GM18499 (cell line): ENCODE measurements at regions not wholly inside any gene's neighbourhood (a gene's known extent, or its start where the extent isn't known, plus 50 kb on each side); places are given as distances from the start of the nearest gene placed in this dataset.
"Not testable (repeated sequence)": the region's sequence is repeated elsewhere in the genome, so short reads cannot be mapped to it uniquely, and the experiment has no call there.

ENCODE experiments used
- ATAC-seq: cut with Tn5 transposase; IDR thresholded peaks from one replicate; pipeline ENCODE4 v1.9.1; 2021; ENCODE audit warnings: moderate number of reproducible peaks; ENCODE audit not compliant: insufficient read depth, unreplicated experiment

DNA sequence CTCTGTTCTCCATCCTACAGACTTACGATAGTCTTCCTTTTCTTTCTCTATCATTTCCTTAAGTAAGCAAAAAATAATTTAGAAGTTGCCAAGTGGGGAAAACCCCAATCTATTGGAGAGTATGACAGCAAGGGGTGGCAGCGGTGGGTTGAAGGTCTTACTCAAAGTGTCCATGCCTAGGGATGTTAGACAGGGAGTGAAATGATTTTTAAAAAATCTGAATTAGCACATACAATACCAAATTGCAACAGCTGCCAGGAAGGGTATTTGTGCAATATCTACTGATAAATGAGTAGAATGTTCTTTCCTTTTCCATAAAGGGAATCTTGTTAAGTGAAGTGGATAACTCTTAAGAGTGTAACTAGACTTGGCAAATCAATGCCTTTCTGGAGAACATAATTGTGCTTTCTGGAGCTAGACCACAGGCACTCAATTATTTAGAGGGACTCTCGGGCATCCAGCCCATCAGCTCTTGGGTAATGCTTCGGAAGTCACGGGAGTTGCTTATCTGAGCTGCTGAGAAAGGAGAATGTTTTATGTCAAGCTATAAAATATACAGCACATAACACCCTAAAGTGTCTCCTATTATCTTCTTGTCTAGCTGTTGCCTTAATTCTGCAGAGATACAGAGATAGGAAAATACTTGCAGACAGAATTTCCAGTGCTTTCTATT lies 151.5 kb downstream of the KCNJ2 start:
- no peak for ATAC-seq

DNA sequence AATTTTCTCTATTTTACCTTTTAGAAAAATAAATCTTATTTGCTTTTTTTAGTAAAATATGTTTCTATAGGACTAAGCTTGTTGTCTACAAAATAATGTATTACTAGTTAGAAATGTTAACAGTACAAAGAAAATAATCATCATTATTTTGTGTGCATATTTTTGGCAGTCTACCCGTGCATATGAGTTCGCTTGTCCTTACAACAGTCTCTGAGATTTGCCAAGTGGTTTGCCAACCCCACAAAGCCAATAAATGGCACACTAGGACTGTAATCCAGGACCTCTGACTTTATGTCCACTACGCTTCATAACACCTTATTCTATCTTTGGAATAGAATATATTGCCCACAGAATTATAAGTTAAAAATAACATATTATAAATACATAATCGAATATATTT lies 152.0 kb downstream of the KCNJ2 start:
- no peak for ATAC-seq

DNA sequence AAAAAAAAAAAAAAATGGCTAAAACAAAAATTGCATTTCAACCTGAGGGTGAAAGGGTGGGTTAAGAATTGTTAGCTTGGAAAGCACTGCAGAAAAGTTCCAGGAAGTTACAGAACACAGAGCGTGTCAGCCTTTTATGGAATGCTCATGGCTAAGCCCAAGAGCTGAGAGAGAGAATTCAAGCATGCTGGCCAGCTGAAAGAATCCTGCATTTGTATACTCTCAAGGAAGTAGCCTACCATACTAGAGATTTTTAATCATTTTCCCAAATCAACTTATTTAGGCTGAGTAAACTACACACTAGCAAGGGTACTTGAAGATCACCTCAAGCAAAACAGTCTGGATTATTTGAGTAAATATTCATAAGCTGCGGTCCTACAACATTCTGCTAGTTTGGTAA lies 153.9 kb downstream of the KCNJ2 start:
- no peak for ATAC-seq

DNA sequence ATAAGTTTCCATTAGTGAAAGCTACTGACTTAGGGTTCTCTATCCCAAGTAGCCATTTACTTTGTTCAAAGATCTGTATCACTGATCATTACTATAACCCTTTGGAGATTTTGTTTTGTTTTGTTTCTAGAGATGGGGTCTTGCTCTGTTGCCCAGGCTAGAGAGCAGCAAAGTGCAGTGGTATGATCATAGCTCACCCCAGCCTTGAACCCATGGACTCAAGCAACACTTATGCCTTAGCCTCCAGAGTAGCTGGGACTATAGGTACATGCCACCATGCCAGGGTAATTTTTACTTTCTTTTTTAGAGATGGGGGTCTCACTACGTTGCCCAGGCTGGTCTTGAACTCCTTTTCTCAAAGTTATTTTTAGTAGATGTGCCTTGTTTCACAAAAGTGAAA lies 154.7 kb downstream of the KCNJ2 start:
- ATAC-seq: no peak

DNA sequence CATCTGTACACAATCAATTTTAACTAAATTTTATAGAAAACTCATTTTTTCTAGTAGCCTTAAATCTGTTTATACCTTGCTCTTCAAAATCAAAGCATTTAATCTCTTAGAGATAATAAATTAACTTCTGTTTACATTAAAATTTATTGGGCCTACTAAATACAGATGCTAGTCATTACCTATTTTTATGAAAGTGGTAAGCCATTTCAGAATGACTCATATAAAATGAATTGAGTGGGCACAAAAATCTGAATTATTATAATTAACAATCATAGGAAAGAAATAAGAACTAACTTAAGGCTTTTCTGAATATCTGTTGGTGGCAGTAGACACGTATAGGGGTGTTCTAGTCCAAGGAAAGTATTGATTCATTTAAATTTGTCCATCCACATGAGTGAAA lies 157.9 kb downstream of the KCNJ2 start:
- no peak for ATAC-seq

DNA sequence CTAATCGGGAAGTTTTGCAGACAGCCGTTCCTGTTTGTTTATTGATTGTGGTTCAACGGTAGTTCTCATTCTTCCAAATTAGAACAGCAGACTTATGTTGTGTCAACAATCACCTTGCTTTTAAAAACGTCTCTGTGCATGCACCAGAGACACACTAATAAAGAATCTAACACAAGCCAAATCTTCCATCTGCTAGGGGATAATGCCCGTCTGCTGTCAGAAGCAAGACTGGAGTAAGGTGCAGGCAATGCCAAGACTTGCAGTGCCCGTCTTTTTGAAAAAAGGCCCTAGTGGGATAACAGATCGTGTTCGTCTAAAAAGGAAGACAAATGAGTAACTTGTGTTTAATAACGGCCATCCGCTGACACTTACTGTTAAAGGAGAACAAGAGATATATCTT lies 158.4 kb downstream of the KCNJ2 start:
- ATAC-seq: no peak

DNA sequence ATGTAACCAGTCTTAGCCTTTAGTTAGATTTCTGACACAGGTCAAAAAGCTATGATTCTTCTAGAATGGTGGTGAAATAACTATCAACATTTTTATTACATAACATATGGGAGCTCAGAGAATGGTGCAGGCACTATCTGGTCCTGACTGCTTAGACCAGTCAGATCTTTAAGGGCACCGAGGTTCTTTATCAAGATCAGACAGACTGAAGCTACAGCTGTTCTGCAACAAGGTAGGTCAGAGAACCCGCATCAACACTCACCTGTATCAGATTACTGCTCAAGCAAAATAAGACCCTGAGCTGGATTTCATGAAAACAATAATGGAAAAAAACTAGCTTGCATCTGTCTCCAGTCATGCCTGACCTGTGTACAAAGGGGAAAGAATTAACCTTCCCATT lies 160.4 kb downstream of the KCNJ2 start:
- no peak for ATAC-seq

DNA sequence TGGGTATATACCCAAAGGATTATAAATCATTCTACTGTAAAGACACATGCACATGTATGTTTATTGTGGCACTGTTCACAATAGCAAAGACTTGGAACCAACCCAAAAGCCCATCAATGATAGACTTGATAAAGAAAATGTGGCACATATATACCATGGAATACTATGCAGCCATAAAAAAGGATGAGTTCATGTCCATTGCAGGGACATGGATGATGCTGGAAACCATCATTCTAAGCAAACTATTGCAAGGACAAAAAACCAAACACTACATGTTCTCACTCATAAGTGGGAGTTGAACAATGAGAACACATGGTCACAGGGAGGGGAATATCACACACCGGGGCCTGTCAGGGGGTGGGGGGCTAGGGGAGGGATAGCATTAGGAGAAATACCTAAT lies 161.7 kb downstream of the KCNJ2 start:
- not testable (repeated sequence) for ATAC-seq

DNA sequence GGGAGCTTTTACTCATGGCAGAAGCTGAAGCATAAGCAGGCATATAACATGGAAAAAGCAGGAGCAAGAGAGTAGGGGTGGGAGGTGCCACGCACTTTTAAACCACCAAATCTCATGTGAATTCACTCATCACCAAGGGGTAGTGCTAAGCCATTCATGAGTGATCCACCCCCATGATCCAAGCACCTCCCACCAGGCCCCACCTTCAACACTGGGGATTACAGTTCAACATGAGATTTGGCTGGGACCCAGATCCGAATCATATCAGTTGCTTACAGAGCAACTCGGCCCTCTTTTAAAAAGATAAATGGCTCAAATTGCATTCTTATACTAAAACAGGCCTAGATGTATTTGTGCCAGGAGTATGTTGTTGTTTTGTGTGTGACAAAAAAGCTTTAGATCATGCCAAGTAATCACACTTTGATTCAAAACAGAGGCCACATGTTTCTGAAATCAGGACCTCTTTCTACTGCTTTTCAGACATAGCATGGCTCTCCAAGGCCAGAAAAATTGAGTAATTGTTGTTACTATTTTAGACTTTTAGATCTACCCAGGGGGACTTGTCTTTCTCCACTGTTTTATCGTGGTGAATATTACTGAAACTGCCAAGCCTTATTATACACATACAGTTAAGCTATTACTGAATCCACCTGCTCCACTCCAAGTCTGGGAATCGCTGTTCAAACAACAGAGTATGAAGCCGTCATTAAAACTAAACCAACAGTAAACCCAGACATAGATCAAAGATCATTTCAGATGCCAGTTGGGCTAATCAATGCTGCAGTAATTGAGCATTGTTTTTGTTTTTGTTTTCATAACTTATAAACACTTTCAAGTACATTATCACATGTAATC lies 163.3 kb downstream of the KCNJ2 start:
- ATAC-seq: no peak

DNA sequence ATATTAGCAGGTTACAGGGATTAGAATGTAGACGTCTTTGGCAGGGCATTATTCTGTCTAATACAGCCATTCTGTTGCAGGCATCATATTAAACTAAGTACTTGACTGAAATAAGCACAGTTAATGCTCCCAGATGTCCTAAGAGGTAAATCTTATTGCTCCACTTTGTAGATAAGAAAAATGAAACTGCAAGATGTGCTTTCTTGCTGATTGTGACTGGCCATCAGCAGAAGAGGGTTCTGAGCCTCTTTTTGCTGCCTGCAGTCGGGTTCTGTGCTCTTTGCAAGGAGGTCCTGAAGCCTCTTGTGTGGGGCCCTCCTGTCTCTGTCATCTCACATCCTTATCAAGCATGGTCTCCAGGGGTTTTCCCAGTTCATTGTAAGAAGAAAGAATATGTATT lies 167.1 kb downstream of the KCNJ2 start:
- no peak for ATAC-seq

DNA sequence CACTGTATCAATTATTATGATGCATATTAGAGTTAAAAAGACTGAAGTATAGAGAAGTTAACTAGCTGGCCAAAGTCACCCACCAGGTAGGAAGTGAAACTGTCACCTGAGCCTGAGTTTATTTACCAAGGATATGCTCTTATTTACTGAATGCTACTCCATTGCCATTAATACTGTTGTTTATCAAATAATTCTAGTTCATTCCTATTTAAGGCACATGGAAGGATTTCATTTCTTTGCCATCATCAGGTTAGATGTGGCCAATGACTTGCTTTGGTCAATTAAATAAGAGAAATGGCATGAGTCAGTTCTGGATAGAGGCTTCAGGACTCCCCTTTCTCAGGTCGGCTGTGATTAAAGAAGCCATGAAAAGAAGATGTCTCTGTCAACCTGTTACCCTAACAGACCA lies 169.6 kb downstream of the KCNJ2 start:
- no peak for ATAC-seq

DNA sequence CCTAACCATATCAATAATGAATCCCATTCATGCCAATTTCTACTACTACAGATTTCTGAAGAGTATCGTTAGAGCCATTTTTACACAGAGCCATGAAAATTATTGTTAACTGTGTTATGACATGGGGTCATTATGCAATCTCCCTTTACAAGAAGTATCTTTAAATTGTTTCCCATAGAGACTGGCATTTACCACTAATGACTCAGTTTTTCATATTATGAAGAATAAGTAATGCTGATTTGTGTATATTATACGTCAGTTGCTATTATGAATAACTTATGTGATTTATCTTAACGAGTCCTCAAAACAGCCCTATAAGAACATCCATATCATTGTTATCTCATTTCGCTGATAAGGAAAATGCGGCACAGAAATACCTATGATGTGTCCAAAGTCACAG lies 173.8 kb downstream of the KCNJ2 start:
- ATAC-seq: no peak

DNA sequence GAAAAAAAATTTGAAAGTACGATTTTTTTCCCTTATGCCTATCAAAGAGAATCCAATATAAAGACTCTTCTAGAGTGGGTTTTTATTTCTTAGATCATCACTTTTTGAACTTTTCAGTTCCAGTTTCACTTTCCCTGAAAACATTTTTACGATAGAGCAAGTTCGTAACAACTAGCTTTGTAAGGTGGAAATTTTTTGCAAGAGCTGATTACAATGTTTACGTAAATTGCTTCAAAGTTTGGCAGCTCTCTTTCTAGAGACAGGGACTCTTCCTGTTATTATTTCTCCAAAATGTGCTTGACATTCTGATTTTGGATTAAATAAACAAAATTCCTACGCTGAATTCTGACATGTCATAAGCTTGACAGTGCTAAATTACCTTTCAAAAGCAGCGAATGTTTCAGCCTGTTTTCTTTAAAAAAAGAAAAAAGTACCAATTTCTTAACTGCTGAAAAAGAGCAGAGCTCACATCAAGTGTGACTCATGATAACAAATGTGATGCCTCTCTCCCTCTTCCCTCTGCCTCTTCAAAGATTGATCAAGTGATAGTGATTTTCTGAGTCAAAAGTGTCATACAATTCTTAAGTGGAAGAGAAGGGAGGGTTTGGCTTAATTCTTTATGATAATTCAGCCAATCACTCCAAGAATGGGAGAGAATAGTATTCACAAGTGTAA lies 175.2 kb downstream of the KCNJ2 start:
- ATAC-seq: no peak

DNA sequence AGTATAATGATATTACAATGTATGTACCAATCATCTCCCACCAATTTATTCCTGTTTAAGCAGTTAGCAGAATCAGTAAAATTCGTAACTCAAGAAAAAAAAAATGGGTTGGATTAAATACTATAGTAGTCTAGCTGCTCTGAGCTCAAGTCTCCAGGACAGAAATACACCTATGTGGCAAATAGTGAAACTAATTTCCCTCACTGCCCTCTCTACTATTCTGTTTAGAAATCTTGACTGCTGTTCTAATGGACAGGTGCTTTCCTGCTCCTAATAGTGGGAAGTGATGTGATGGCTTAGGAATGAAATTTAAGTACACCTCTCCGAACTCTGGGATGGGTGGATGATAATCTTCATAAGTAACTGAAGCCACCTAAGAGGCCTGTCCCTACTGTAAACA lies 175.7 kb downstream of the KCNJ2 start:
- no peak for ATAC-seq

DNA sequence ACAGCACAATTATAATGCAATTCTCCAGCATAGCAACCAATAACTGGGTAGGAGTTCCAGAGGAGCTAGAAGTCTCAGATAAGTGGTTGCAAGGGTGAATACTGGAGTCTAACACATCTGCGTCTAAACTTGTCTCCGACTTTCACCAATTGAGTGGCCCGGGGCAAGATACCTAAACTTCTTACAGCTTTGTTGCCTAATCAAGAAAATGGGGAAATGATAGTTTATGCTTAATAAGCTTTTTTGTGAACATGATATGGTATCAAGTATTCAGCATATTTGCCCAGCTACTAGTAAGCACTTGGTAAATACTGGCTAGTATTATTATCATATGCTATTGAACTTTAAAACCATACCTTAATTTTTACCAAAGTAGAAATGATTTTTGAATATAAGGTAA lies 183.5 kb downstream of the KCNJ2 start:
- no peak for ATAC-seq

DNA sequence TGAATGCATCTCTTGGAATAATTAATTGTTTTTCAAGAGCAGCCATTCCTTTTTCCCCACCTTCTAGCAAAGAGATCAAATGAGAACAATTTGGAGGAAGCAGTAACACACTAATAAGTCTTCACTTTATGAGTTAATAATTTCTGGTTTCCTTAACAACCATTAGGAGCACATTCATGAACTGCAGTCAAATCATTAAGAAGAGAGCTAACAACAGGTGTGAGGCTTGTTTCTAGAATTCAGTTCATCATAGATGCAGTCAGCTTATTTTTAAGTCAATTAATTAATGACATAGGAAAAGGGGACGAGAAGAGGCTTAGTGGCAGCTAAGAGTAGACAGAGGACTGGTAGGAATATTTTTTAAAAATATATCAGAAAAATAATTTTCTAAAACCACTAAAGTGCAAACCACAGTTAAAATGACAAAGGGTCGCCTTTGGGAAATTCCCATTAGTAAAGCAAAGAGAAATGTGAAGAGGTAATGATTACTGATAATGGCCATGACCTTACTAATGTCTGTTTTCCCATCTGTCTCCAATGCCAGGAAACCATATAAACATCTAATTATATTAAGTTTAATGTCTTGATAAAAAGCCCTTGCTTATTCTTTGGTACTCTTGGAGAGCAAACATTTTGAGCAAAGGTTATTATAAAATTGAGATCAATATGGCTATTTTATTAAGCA lies 184.2 kb downstream of the KCNJ2 start:
- ATAC-seq: no peak

DNA sequence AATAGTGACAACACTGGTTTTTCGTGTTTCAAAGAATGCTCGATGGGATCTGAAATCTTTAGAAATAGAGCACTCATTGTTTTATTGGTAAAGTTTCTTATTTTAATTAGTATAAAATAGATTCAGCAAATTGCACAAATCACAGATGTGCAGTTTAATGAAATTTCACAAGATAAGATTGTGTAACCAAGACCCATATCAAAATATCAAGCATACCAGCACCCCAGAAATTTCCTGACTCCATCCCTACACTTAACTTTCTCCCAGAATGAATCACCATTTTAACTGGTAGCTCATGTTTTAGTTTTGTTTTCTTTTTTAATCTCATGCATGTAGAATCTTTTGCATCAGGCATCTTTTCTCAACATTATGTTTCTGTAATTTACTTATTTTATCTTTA lies 185.9 kb downstream of the KCNJ2 start:
- no peak for ATAC-seq

DNA sequence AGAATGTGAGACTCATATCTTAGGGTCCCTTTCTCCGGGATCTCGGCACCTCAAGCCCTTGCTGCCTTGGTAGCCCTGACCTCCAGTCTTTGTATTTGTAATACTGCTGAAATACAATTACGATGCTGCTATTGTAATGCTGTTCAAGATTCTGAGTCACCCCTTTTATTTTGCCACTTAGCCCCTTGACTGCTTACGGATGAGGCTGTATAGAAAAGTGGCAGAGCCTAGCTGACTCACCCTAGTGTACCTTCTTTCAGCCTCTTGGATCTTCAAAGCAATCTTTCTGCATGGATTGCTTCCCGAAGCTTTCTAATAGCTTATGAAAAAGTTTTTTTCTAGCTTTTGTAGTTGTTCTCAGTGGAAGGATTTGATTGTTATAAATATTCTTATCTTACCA lies 187.9 kb downstream of the KCNJ2 start:
- ATAC-seq: no peak

DNA sequence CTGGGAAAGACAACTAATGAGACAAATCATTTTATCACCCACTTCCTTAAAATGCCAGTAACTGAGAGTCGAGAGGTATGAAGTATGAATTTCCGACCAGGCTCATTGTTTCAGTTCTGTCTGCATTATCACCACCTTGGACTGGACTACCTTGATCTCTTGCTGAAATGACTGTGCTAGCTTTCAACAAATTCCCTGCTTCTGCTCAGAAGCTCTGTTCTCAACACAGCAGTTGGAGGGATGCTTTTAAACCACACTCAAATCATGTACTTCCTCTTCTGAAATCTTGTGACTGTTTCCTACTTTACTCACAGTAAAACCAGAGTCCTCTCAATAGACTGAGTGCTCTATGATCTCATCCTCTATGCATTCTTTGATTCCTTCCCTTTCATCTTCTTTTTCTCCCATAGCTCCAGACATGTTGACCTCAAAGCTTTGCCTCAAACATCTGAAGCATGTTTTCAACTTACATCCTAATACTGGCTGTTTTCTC lies 195.8 kb downstream of the KCNJ2 start:
- ATAC-seq: peak; percentile 96

DNA sequence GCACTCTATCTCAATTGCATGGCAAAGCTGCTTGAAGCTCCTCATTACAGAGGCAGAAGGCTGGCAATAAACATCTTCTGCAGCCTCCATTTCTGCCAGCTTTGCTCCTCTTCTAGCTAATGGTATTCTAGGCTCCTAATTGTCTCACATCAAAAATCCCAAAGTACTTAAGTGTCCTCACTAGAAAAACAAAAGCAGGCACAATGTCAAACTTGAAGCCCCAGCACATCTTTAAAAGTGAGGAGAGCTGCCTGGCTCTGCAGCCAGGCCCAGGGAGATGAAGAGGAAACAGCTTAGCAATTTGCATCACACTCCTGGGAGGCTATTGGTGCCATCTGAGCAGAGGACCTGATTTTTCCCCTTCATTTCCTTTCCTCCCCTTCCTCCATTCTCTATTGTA lies 197.1 kb downstream of the KCNJ2 start:
- ATAC-seq: no peak

DNA sequence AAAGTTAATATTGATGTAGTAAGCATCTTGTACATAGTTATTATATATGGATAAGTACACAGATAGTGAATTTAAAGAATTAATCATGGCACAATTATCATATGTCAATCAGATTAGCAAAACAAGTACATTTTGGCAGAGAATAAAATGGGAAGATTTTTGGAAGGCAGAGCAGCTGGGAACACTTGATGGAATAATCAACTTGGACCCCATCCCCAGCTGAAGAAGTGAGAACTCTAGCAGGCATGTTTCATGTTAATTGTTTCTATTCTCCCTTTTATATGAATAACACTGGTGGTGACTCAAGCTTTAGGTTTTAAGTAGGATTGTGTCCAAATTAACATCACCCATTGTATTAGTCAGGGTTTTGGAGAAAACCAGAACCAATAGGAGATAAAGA lies 198.7 kb downstream of the KCNJ2 start:
- no peak for ATAC-seq
